ENCODE measurements at regions not wholly inside any gene's neighbourhood (a gene's known extent, or its start where the extent isn't known, plus 50 kb on each side); places are given as distances from the start of the nearest gene placed in this dataset.

DNA sequence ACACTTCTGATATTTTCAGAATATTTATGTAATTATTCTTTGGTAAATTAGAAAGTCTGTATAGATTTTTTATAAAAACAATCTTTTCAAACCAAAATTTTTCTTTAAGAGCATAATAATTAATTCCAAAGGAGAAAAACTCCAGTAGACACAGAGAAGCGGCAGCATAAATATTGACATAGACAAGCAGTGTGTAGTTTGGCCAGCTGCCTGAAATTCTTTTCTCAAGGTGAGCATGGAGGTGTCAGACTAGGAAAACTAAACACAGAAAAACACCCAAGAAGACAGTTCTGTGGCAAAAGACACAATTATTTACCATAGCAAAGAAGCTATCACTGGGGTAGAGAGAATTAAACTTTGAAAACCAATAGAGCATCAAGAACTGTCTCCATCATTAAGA, 82.4 kb downstream of the KLF6 start:
- Histone ChIP-seq H3K79me2 (ENCODE audit: control insufficient read depth, insufficient read depth, low read length) (no peaks in the 10 kb centered on the region), H3K9me3 (ENCODE audit: control extremely low read depth in 1 of 3, control insufficient read depth in 2 of 3, insufficient read depth in 1 of 3, low read length in 2 of 3) (no peaks in the 10 kb centered on the region), H3K9ac (ENCODE audit: low read length) (no peak overlapping the region), H3K36me3 (replicated peaks in 1 of 2; ENCODE audit: control extremely low read depth in 1 of 2, control insufficient read depth in 1 of 2, extremely low read depth in 1 of 2, insufficient read depth in 2 of 2, low read length in 1 of 2) (no peaks in the 10 kb centered on the region), H3K4me1 (ENCODE audit: control insufficient read depth in 2 of 2, insufficient read depth in 2 of 2, low read length in 2 of 2) (peaks cover 0 to 5% of the 10 kb centered on the region in 2 donors), H2AFZ (ENCODE audit: insufficient read depth, low read depth, low read length, poor library complexity, severe bottlenecking) (no peak overlapping the region), H3K27me3 (replicated peaks in 1 of 4; ENCODE audit: control extremely low read depth in 1 of 4, control insufficient read depth in 3 of 4, insufficient read depth in 4 of 4, low read length in 3 of 4) (no peaks in the 10 kb centered on the region), H3K27ac (ENCODE audit: low read length in 2 of 2) (no peak overlapping the region), H3K4me3 (ENCODE audit: control extremely low read depth in 1 of 5, extremely low read depth in 1 of 5, insufficient read depth in 1 of 5, low read depth in 2 of 5, low read length in 4 of 5) (no peak overlapping the region), H4K20me1 (ENCODE audit: control insufficient read depth, insufficient read depth, low read length, poor library complexity, severe bottlenecking) (no peaks in the 10 kb centered on the region), H3K4me2 (replicated peaks; ENCODE audit: low read depth, low read length, poor library complexity, severe bottlenecking) (no peak overlapping the region)
- no peak overlapping the region for H3K27ac Mint-ChIP-seq
- ATAC-seq (ENCODE audit: low read depth), result no peak
- intact Hi-C loops (cut with micrococcal nuclease), result no loop called here
- no peaks in the 10 kb centered on the region for H3K27me3 Mint-ChIP-seq
- TF ChIP-seq, protein P1, sequence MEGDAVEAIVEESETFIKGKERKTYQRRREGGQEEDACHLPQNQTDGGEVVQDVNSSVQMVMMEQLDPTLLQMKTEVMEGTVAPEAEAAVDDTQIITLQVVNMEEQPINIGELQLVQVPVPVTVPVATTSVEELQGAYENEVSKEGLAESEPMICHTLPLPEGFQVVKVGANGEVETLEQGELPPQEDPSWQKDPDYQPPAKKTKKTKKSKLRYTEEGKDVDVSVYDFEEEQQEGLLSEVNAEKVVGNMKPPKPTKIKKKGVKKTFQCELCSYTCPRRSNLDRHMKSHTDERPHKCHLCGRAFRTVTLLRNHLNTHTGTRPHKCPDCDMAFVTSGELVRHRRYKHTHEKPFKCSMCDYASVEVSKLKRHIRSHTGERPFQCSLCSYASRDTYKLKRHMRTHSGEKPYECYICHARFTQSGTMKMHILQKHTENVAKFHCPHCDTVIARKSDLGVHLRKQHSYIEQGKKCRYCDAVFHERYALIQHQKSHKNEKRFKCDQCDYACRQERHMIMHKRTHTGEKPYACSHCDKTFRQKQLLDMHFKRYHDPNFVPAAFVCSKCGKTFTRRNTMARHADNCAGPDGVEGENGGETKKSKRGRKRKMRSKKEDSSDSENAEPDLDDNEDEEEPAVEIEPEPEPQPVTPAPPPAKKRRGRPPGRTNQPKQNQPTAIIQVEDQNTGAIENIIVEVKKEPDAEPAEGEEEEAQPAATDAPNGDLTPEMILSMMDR (IDR thresholded peaks at IDR 0.05), result no peak
- TF ChIP-seq EZH2 (IDR thresholded peaks at IDR 0.05; ENCODE audit: borderline replicate concordance, insufficient read depth, low read depth, low read length, poor library complexity, severe bottlenecking), result no peak
- DNase-seq, result no peak
- ChIA-PET POLR2A (no interaction called here), CTCF (no interaction called here)
- H3K9me3 Mint-ChIP-seq (ENCODE audit: insufficient read depth), result no peaks in the 10 kb centered on the region
- no peak overlapping the region for H3K4me3 Mint-ChIP-seq
- peaks cover 8% of the 10 kb centered on the region for H3K4me1 Mint-ChIP-seq
- no CpG with 5 or more reads among the region's 1 CpG for WGBS (ENCODE audit: insufficient coverage)

DNA sequence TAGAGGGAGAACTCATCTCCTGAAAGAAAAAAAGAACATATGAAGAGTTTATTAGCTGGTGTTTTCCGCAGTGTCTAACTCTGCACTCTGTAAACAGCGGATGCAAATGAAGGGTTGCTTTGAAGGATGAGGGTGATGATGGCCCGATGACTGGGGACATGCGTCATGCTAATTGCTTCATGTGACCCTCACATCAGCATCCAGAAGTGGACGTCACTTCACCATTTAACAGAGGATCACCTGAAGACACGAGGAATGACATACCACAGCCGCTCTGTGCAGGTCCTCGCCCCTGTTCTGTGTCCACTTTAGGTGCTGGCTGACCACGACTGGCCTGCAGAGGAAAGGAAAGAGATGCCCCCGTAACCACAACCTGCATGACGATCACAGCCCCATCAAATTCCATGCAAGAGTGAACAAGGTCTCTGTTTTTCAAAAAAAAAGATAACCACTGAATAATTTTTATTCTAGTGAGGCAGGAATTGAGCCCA, 82.9 kb downstream of the KLF6 start:
- Histone ChIP-seq H4K20me1 (ENCODE audit: control insufficient read depth, insufficient read depth, low read length, poor library complexity, severe bottlenecking) (no peaks in the 10 kb centered on the region), H2AFZ (ENCODE audit: insufficient read depth, low read depth, low read length, poor library complexity, severe bottlenecking) (no peak overlapping the region), H3K4me2 (replicated peaks; ENCODE audit: low read depth, low read length, poor library complexity, severe bottlenecking) (no peak overlapping the region), H3K79me2 (ENCODE audit: control insufficient read depth, insufficient read depth, low read length) (no peaks in the 10 kb centered on the region), H3K36me3 (replicated peaks in 1 of 2; ENCODE audit: control extremely low read depth in 1 of 2, control insufficient read depth in 1 of 2, extremely low read depth in 1 of 2, insufficient read depth in 2 of 2, low read length in 1 of 2) (no peaks in the 10 kb centered on the region), H3K27me3 (replicated peaks in 1 of 4; ENCODE audit: control extremely low read depth in 1 of 4, control insufficient read depth in 3 of 4, insufficient read depth in 4 of 4, low read length in 3 of 4) (no peaks in the 10 kb centered on the region), H3K4me3 (ENCODE audit: control extremely low read depth in 1 of 5, extremely low read depth in 1 of 5, insufficient read depth in 1 of 5, low read depth in 2 of 5, low read length in 4 of 5) (no peak overlapping the region), H3K9me3 (ENCODE audit: control extremely low read depth in 1 of 3, control insufficient read depth in 2 of 3, insufficient read depth in 1 of 3, low read length in 2 of 3) (no peaks in the 10 kb centered on the region), H3K27ac (ENCODE audit: low read length in 2 of 2) (no peak overlapping the region), H3K4me1 (ENCODE audit: control insufficient read depth in 2 of 2, insufficient read depth in 2 of 2, low read length in 2 of 2) (peaks cover 0 to 5% of the 10 kb centered on the region in 2 donors), H3K9ac (ENCODE audit: low read length) (no peak overlapping the region)
- no peaks in the 10 kb centered on the region for H3K27me3 Mint-ChIP-seq
- no peak overlapping the region for H3K4me3 Mint-ChIP-seq
- ATAC-seq (ENCODE audit: low read depth) (no peak), DNase-seq (no peak)
- H3K4me1 Mint-ChIP-seq, result peaks cover 8% of the 10 kb centered on the region
- H3K27ac Mint-ChIP-seq, result no peak overlapping the region
- ChIA-PET POLR2A (no interaction called here), CTCF (no interaction called here)
- intact Hi-C loops (cut with micrococcal nuclease), result no loop called here
- no peak for TF ChIP-seq EZH2 (IDR thresholded peaks at IDR 0.05; ENCODE audit: borderline replicate concordance, insufficient read depth, low read depth, low read length, poor library complexity, severe bottlenecking)
- TF ChIP-seq, protein P1 (IDR thresholded peaks at IDR 0.05), result no peak
- 72% methylated on average over 7 of the region's 11 CpGs for WGBS (ENCODE audit: insufficient coverage)
- H3K9me3 Mint-ChIP-seq (ENCODE audit: insufficient read depth), result no peaks in the 10 kb centered on the region

All from B cell (primary cell).